IMR-90 (cell line): ENCODE measurements at regions not wholly inside any gene's neighbourhood (a gene's known extent, or its start where the extent isn't known, plus 50 kb on each side); places are given as distances from the start of the nearest gene placed in this dataset.
A peak's percentile ranks its signal among the peaks of the same experiment; 100 is the strongest.

Source experiments
- ATAC-seq: fragments of 200-7000 bp; cut with Tn5 transposase; 2 replicates; pipeline ENCODE4 v1.9.1; 2020; ENCODE audit warnings: low read depth, mild to moderate bottlenecking, moderate library complexity
- BruUV-seq: library from RNA; stranded (reverse); fragments of 400-500 nt; replicated peaks from 2 replicates; lab custom pipeline; 2021; lab: Mats Ljungman, UMichigan
- CTCF ChIA-PET: fragments of 300-600 bp; formaldehyde crosslinking; extraction: SDS; loops from one replicate; lab custom pipeline; 2021; ENCODE audit warnings: antibody characterized with exemption; lab: Yijun Ruan, JAX
- POLR2A ChIA-PET: fragments of 300-600 bp; sonication (Branson Sonifier 250); formaldehyde crosslinking; loops from one replicate; lab custom pipeline; 2022; ENCODE audit warnings: antibody characterized with exemption; ENCODE audit not compliant: unreplicated experiment; lab: Charles Lee
- DNase-seq: peaks from one replicate; pipeline ENCODE4 v3.0.0; 2013
- H2AFZ ChIP-seq: replicated peaks from 2 replicates; pipeline ENCODE3; 2013; ENCODE audit warnings: low read length, mild to moderate bottlenecking; ENCODE audit not compliant: poor library complexity
- H2AK5ac ChIP-seq: 2 replicates; pipeline ENCODE4 v1.6.1; 2013; ENCODE audit warnings: low read depth, low read length, inconsistent platforms
- H2AK9ac ChIP-seq: replicated peaks from 2 replicates; pipeline ENCODE3; 2013; ENCODE audit warnings: mild to moderate bottlenecking, low read depth, low read length, moderate library complexity; ENCODE audit not compliant: poor library complexity
- H2BK120ac ChIP-seq: 2 replicates; pipeline ENCODE4 v1.6.1; 2013; ENCODE audit warnings: low read depth, low read length, inconsistent platforms
- H2BK15ac ChIP-seq: 3 replicates; pipeline ENCODE4 v1.6.1; 2013; ENCODE audit warnings: low read depth, low read length, inconsistent platforms
- H2BK20ac ChIP-seq: 2 replicates; pipeline ENCODE4 v1.6.1; 2013; ENCODE audit warnings: low read depth, mild to moderate bottlenecking, inconsistent platforms, low read length, moderate library complexity
- H2BK5ac ChIP-seq: 2 replicates; pipeline ENCODE4 v1.6.1; 2013; ENCODE audit warnings: mild to moderate bottlenecking, low read depth, low read length, inconsistent platforms; ENCODE audit not compliant: poor library complexity, severe bottlenecking
- H3K14ac ChIP-seq: replicated peaks from 2 replicates; pipeline ENCODE4 v1.6.1; 2013; ENCODE audit warnings: low read depth, low read length, inconsistent platforms
- H3K18ac ChIP-seq: 2 replicates; pipeline ENCODE4 v1.6.1; 2013; ENCODE audit warnings: low read depth, low read length, control low read depth
- H3K23ac ChIP-seq: 2 replicates; pipeline ENCODE4 v1.6.1; 2013; ENCODE audit warnings: low read depth, low read length, inconsistent platforms
- H3K27ac ChIP-seq: 2 replicates; pipeline ENCODE4 v1.5.1; 2013; ENCODE audit warnings: mild to moderate bottlenecking, control low read depth, low read length; ENCODE audit not compliant: insufficient read depth
- H3K27me3 ChIP-seq: 2 replicates; pipeline ENCODE4 v1.6.1; 2013; ENCODE audit warnings: low read length; ENCODE audit not compliant: control insufficient read depth, insufficient read depth
- H3K36me3 ChIP-seq: 2 replicates; pipeline ENCODE4 v1.6.1; 2013; ENCODE audit warnings: low read length, mixed read lengths; ENCODE audit not compliant: control insufficient read depth, insufficient read depth
- H3K4ac ChIP-seq: 2 replicates; pipeline ENCODE4 v1.6.1; 2013; ENCODE audit warnings: low read depth, low read length, inconsistent platforms
- H3K4me1 ChIP-seq: 2 replicates; pipeline ENCODE4 v1.6.1; 2013; ENCODE audit warnings: low read length, mixed read lengths; ENCODE audit not compliant: control insufficient read depth, insufficient read depth
- H3K4me2 ChIP-seq: 2 replicates; pipeline ENCODE4 v1.6.1; 2013; ENCODE audit warnings: low read depth, mild to moderate bottlenecking, control low read depth, low read length, moderate library complexity
- H3K4me3 ChIP-seq: 2 replicates; pipeline ENCODE4 v1.5.1; 2013; ENCODE audit warnings: low read depth, mild to moderate bottlenecking, control low read depth, low read length, moderate library complexity; ENCODE audit not compliant: insufficient read depth
- H3K56ac ChIP-seq: 2 replicates; pipeline ENCODE4 v1.6.1; 2013; ENCODE audit warnings: low read length, inconsistent platforms; ENCODE audit not compliant: insufficient read depth; ENCODE audit errors: extremely low read depth
- H3K79me1 ChIP-seq, 2 experiments: 2 replicates each; pipeline ENCODE4 v1.6.1; 2013; ENCODE audit warnings: low read length in 2 of 2, inconsistent platforms in 1 of 2, low read depth in 1 of 2
- H3K9ac ChIP-seq: 2 replicates; pipeline ENCODE4 v1.6.1; 2013; ENCODE audit warnings: low read depth, low read length, control low read depth
- H3K9me1 ChIP-seq: 2 replicates; pipeline ENCODE4 v1.6.1; 2013; ENCODE audit warnings: low read length, inconsistent platforms; ENCODE audit not compliant: insufficient read depth
- H3K9me3 ChIP-seq: 2 replicates; pipeline ENCODE4 v1.6.1; 2013; ENCODE audit warnings: low read length; ENCODE audit not compliant: control insufficient read depth, insufficient read depth
- H4K20me1 ChIP-seq: 2 replicates; pipeline ENCODE4 v1.6.1; 2013; ENCODE audit warnings: low read length, inconsistent platforms; ENCODE audit not compliant: insufficient read depth
- H4K5ac ChIP-seq: 2 replicates; pipeline ENCODE4 v1.6.1; 2013; ENCODE audit warnings: mild to moderate bottlenecking, low read depth, low read length, control low read depth
- H4K8ac ChIP-seq, 2 experiments: 2 replicates each; pipeline ENCODE4 v1.6.1; 2013; ENCODE audit warnings: low read depth in 2 of 2, low read length in 2 of 2, control low read depth in 1 of 2, inconsistent platforms in 1 of 2
- H4K91ac ChIP-seq: 2 replicates; pipeline ENCODE4 v1.6.1; 2013; ENCODE audit warnings: low read depth, low read length, inconsistent platforms; ENCODE audit not compliant: insufficient read depth
- ELK1 ChIP-seq: fragments of 150-350 bp; IDR thresholded peaks from 2 replicates; pipeline ENCODE4 v1.6.1; 2016; ENCODE audit warnings: low read depth, mild to moderate bottlenecking, low read length, moderate library complexity, borderline replicate concordance
- MAFK ChIP-seq: IDR thresholded peaks from 2 replicates; pipeline ENCODE4 v1.6.1; 2012; ENCODE audit warnings: low read depth, low read length, improper control_type of control experiment
- dilution Hi-C: fragments of 300-500 bp; cut with HindIII; formaldehyde crosslinking; loops from one replicate; pipeline ENCODE4 v1.14.3; 2018; ENCODE audit warnings: low sequenced_read_pairs; ENCODE audit not compliant: unreplicated experiment
- in situ Hi-C: fragments of 300-500 bp; cut with MboI; formaldehyde crosslinking; loops from 3 replicates; pipeline ENCODE4 v1.14.3; 2019; ENCODE audit warnings: low sequenced_read_pairs, inconsistent platforms, mixed read lengths
- intact Hi-C: fragments of 100-400 bp; cut with micrococcal nuclease; formaldehyde crosslinking; loops from 2 replicates; pipeline ENCODE4 v1.10.0; 2022

DNA sequence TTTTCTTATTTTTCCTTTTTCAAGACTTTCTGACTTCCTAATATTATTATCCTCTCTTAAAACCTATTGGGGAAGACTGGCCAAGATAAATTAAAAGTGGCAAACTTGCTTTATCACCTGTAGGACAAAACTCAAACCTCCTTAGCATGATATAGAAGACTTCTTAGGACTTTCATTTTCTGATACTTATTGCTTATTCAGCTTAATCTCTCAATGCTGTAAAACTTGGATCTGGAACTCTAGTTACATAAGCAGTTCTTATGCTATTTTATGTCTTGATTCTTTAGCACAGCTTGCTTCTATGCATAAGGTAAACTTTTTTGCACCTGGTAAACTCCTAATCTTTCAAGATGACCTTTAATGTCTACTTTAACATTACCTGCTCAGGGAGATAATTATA is 382.3 kb upstream of the LRRC7 start:
- Histone ChIP-seq H4K20me1 (no peaks in the 10 kb centered on the region), H3K4ac (no peak overlapping the region), H3K56ac (no peak overlapping the region), H3K4me1 (no peaks in the 10 kb centered on the region), H3K9me1 (no peaks in the 10 kb centered on the region), H2BK20ac (no peak overlapping the region), H3K9ac (no peak overlapping the region), H3K4me3 (no peak overlapping the region), H4K8ac (no peak overlapping the region), H3K27me3 (no peaks in the 10 kb centered on the region), H3K9me3 (no peaks in the 10 kb centered on the region), H2BK5ac (no peak overlapping the region), H3K14ac (no peak overlapping the region), H3K18ac (no peak overlapping the region), H3K79me1 (no peaks in the 10 kb centered on the region), H2BK120ac (no peak overlapping the region), H4K5ac (no peak overlapping the region), H2BK15ac (no peak overlapping the region), H3K23ac (no peak overlapping the region), H3K27ac (no peak overlapping the region), H2AK9ac (no peak overlapping the region), H2AFZ (no peak overlapping the region), H3K4me2 (no peak overlapping the region), H3K36me3 (no peaks in the 10 kb centered on the region), H2AK5ac (no peak overlapping the region), H4K91ac (no peak overlapping the region)
- ChIA-PET CTCF (no interaction called here), POLR2A (no interaction called here)
- DNase-seq, result no peak
- 0 out of 2 replicates have a peak, but pooled peaks have one; percentile 38 for TF ChIP-seq MAFK
- no peak for TF ChIP-seq ELK1
- intact Hi-C loops (no loop called here), in situ Hi-C loops (no loop called here), dilution Hi-C loops (no loop called here)
- no TSS peak for BruUV-seq
- no peak for ATAC-seq
